Fibroblast of villous mesenchyme (primary cell): ENCODE measurements at regions not wholly inside any gene's neighbourhood (a gene's known extent, or its start where the extent isn't known, plus 50 kb on each side); places are given as distances from the start of the nearest gene placed in this dataset.

Experiments used
- DNase-seq: peaks from one replicate; pipeline ENCODE4 v3.0.0-alpha.2; 2010; ENCODE audit warnings: low read depth
- H3K4me3 ChIP-seq: 2 replicates; pipeline ENCODE4 v1.5.1; 2011; ENCODE audit warnings: low read depth, mild to moderate bottlenecking, low read length
- CTCF ChIP-seq: IDR thresholded peaks from 2 replicates; pipeline ENCODE4 v1.5.1; 2012; ENCODE audit warnings: low read depth, mild to moderate bottlenecking, low read length; ENCODE audit not compliant: insufficient read depth

- DNase-seq, result no peak
- no peak for TF ChIP-seq CTCF
- no peak overlapping the region for H3K4me3 ChIP-seq
These were observed 89.0 kb downstream of the UNCX start for GRCh38 chr7:1321411-1322239.

- no peak overlapping the region for H3K4me3 ChIP-seq
- TF ChIP-seq CTCF, result no peak
- DNase-seq, result no peak
These were observed 89.8 kb downstream of the UNCX start for GRCh38 chr7:1322240-1323110.

GRCh38 chr7:1323178-1324027, 90.7 kb downstream of the UNCX start:
- TF ChIP-seq CTCF, result no peak
- no peak for DNase-seq
- no peak overlapping the region for H3K4me3 ChIP-seq

GRCh38 chr7:1324028-1324900, 91.6 kb downstream of the UNCX start:
- no peak overlapping the region for H3K4me3 ChIP-seq
- TF ChIP-seq CTCF, result no peak
- DNase-seq, result no peak

GRCh38 chr7:1325246-1325645, 92.6 kb downstream of the UNCX start:
- TF ChIP-seq CTCF, result no peak
- H3K4me3 ChIP-seq, result no peak overlapping the region
- DNase-seq, result no peak
